ENCODE measurements at regions not wholly inside any gene's neighbourhood (a gene's known extent, or its start where the extent isn't known, plus 50 kb on each side); places are given as distances from the start of the nearest gene placed in this dataset.

GRCh38 chr13:47813718-47814117, 187.4 kb downstream of the SUCLA2 start:
- TF ChIP-seq CTCF (IDR thresholded peaks at IDR 0.05; ENCODE audit: extremely low read depth in 1 of 2, insufficient read depth in 1 of 2, low read depth in 1 of 2, low read length in 2 of 2) (no peak), POLR2A (IDR thresholded peaks at IDR 0.05; ENCODE audit: low read depth, low read length) (no peak), MAX (IDR thresholded peaks at IDR 0.05; ENCODE audit: insufficient read depth, insufficient read length) (no peak), EZH2 (IDR thresholded peaks at IDR 0.05; ENCODE audit: borderline replicate concordance, low read depth, low read length, severe bottlenecking) (no peak), POLR2AphosphoS5 (IDR thresholded peaks at IDR 0.05; ENCODE audit: insufficient read depth, low read depth, low read length) (no peak), GATA2 (IDR thresholded peaks at IDR 0.05; ENCODE audit: insufficient read depth, insufficient read length, low read depth, low read length) (no peak), MYC (IDR thresholded peaks at IDR 0.05; ENCODE audit: low read depth, low read length) (no peak)
